ENCODE measurements at regions not wholly inside any gene's neighbourhood (a gene's known extent, or its start where the extent isn't known, plus 50 kb on each side); places are given as distances from the start of the nearest gene placed in this dataset.

GRCh38 chr18:45553723-45554388 lies 61.4 kb upstream of the SLC14A2 start:
- no peaks in the 10 kb centered on the region for H3K36me3 Mint-ChIP-seq (ENCODE audit: unreplicated experiment)
- no peak overlapping the region for H3K27ac Mint-ChIP-seq (ENCODE audit: unreplicated experiment)
- DNase-seq (ENCODE audit: extremely low spot score, unreplicated experiment) = no peak
- H3K4me3 Mint-ChIP-seq (ENCODE audit: unreplicated experiment) = no peak overlapping the region
- TF ChIP-seq CTCF (IDR thresholded peaks at IDR 0.05) = no peak
- H3K27me3 Mint-ChIP-seq (ENCODE audit: unreplicated experiment) = peaks cover 59% of the 10 kb centered on the region
- peaks cover 4% of the 10 kb centered on the region for H3K4me1 Mint-ChIP-seq (ENCODE audit: unreplicated experiment)
- no peaks in the 10 kb centered on the region for H3K9me3 Mint-ChIP-seq (ENCODE audit: unreplicated experiment)

GRCh38 chr18:45554389-45554737 lies 60.9 kb upstream of the SLC14A2 start:
- no peak overlapping the region for H3K27ac Mint-ChIP-seq (ENCODE audit: unreplicated experiment)
- peaks cover 4% of the 10 kb centered on the region for H3K4me1 Mint-ChIP-seq (ENCODE audit: unreplicated experiment)
- no peaks in the 10 kb centered on the region for H3K9me3 Mint-ChIP-seq (ENCODE audit: unreplicated experiment)
- TF ChIP-seq CTCF (IDR thresholded peaks at IDR 0.05) = no peak
- H3K4me3 Mint-ChIP-seq (ENCODE audit: unreplicated experiment) = no peak overlapping the region
- no peaks in the 10 kb centered on the region for H3K36me3 Mint-ChIP-seq (ENCODE audit: unreplicated experiment)
- H3K27me3 Mint-ChIP-seq (ENCODE audit: unreplicated experiment) = peaks cover 58% of the 10 kb centered on the region
- no peak for DNase-seq (ENCODE audit: extremely low spot score, unreplicated experiment)

GRCh38 chr18:45556222-45556621 lies 59.1 kb upstream of the SLC14A2 start:
- no peaks in the 10 kb centered on the region for H3K36me3 Mint-ChIP-seq (ENCODE audit: unreplicated experiment)
- no peak overlapping the region for H3K4me3 Mint-ChIP-seq (ENCODE audit: unreplicated experiment)
- peaks cover 49% of the 10 kb centered on the region for H3K27me3 Mint-ChIP-seq (ENCODE audit: unreplicated experiment)
- no peak overlapping the region for H3K27ac Mint-ChIP-seq (ENCODE audit: unreplicated experiment)
- TF ChIP-seq CTCF (IDR thresholded peaks at IDR 0.05) = no peak
- no peaks in the 10 kb centered on the region for H3K9me3 Mint-ChIP-seq (ENCODE audit: unreplicated experiment)
- no peaks in the 10 kb centered on the region for H3K4me1 Mint-ChIP-seq (ENCODE audit: unreplicated experiment)
- DNase-seq (ENCODE audit: extremely low spot score, unreplicated experiment) = no peak

- H3K27me3 Mint-ChIP-seq (ENCODE audit: unreplicated experiment) = peaks cover 46% of the 10 kb centered on the region
- no peak overlapping the region for H3K27ac Mint-ChIP-seq (ENCODE audit: unreplicated experiment)
- DNase-seq (ENCODE audit: extremely low spot score, unreplicated experiment) = no peak
- H3K4me1 Mint-ChIP-seq (ENCODE audit: unreplicated experiment) = peaks cover 4% of the 10 kb centered on the region
- no peaks in the 10 kb centered on the region for H3K36me3 Mint-ChIP-seq (ENCODE audit: unreplicated experiment)
- no peak for TF ChIP-seq CTCF (IDR thresholded peaks at IDR 0.05)
- H3K4me3 Mint-ChIP-seq (ENCODE audit: unreplicated experiment) = no peak overlapping the region
- H3K9me3 Mint-ChIP-seq (ENCODE audit: unreplicated experiment) = no peaks in the 10 kb centered on the region
Measured at GRCh38 chr18:45557287-45557686, 58.0 kb upstream of the SLC14A2 start.

- no peak for DNase-seq (ENCODE audit: extremely low spot score, unreplicated experiment)
- no peaks in the 10 kb centered on the region for H3K9me3 Mint-ChIP-seq (ENCODE audit: unreplicated experiment)
Measured at GRCh38 chr18:45557779-45558178, 57.5 kb upstream of the SLC14A2 start.

More at GRCh38 chr18:45557779-45558178, 57.5 kb upstream of the SLC14A2 start:
- TF ChIP-seq CTCF (IDR thresholded peaks at IDR 0.05) = no peak
- H3K4me1 Mint-ChIP-seq (ENCODE audit: unreplicated experiment) = peaks cover 9% of the 10 kb centered on the region
- H3K27ac Mint-ChIP-seq (ENCODE audit: unreplicated experiment) = no peak overlapping the region
- H3K27me3 Mint-ChIP-seq (ENCODE audit: unreplicated experiment) = peaks cover 43% of the 10 kb centered on the region
- H3K36me3 Mint-ChIP-seq (ENCODE audit: unreplicated experiment) = no peaks in the 10 kb centered on the region
- H3K4me3 Mint-ChIP-seq (ENCODE audit: unreplicated experiment) = no peak overlapping the region

Data from osteocyte (in vitro differentiated cells).